ENCODE measurements at regions not wholly inside any gene's neighbourhood (a gene's known extent, or its start where the extent isn't known, plus 50 kb on each side); places are given as distances from the start of the nearest gene placed in this dataset.

DNA sequence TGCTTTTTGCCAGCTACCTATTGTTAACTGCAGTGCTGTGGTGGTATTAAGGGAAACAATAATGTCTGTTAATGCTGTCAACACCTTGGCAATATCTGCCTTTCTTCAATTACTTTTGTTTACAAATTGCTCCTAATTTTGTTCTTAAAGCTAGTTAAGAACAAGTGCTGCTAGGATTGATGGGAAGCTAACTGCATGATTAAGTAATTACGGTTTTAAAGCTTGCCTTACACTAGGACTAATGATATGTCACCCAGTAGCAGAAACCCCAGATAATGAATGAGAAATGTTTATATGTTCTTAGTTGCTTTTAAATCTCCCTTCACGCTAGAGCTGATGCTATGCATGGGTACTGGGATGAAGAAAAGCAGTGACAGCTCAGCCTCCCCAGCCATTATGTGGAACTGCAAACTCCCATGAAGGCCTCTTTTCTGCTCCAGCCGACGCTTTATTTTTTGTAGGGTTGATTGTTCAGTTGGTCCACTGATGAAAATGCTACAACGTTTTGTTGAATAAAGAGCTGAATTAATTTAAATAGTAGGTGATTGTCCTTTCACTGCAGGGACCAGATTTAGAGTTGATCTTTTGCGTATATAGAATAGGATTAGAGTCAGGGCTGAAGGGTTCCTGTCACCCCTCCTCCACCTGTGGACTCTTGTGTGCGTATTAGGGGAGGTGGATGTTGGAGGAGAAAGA lies 610.5 kb downstream of the TFAP2B start (continued):
- no peak for TF ChIP-seq NRF1 (conservative IDR thresholded peaks at IDR 0.05; ENCODE audit: low read depth, low read length)
- no peak for TF ChIP-seq ASH2L (IDR thresholded peaks at IDR 0.05; ENCODE audit: borderline replicate concordance, low read depth)
- TF ChIP-seq SMARCA5 (IDR thresholded peaks at IDR 0.05): no peak
- TF ChIP-seq RAD21 (IDR thresholded peaks at IDR 0.05; ENCODE audit: insufficient read depth, low read depth, low read length): no peak
- no peak for TF ChIP-seq FOXM1 (IDR thresholded peaks at IDR 0.05; ENCODE audit: low read depth, low read length)
- TF ChIP-seq CBX3 (IDR thresholded peaks at IDR 0.05; ENCODE audit: borderline replicate concordance, low read depth): no peak
- TF ChIP-seq, protein P1, sequence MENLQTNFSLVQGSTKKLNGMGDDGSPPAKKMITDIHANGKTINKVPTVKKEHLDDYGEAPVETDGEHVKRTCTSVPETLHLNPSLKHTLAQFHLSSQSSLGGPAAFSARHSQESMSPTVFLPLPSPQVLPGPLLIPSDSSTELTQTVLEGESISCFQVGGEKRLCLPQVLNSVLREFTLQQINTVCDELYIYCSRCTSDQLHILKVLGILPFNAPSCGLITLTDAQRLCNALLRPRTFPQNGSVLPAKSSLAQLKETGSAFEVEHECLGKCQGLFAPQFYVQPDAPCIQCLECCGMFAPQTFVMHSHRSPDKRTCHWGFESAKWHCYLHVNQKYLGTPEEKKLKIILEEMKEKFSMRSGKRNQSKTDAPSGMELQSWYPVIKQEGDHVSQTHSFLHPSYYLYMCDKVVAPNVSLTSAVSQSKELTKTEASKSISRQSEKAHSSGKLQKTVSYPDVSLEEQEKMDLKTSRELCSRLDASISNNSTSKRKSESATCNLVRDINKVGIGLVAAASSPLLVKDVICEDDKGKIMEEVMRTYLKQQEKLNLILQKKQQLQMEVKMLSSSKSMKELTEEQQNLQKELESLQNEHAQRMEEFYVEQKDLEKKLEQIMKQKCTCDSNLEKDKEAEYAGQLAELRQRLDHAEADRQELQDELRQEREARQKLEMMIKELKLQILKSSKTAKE (IDR thresholded peaks at IDR 0.05; ENCODE audit: low read depth, poor library complexity, severe bottlenecking): no peak
- TF ChIP-seq PAX5 (IDR thresholded peaks at IDR 0.05; ENCODE audit: borderline replicate concordance, low read depth, low read length): no peak
- no peak for TF ChIP-seq CHD4 (IDR thresholded peaks at IDR 0.05)

DNA sequence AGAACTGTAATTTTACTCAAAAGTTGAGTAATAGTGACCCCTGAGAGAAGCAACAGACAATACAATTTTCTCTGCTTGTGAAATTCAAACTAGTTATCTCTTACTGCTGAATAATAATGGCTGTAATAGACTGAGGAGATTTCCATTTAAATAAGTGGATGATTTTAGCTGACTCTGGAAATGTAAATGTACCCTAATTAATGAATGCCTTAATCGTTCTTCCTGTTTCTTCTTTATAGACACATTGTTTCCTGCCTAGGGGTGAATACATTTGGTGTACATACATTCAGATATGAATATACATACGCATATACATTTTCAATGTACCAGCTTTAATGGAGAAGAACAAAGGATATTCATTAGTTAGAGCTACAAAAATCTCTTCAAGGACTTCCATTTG lies 611.9 kb downstream of the TFAP2B start:
- H4K20me1 ChIP-seq (ENCODE audit: control insufficient read depth, insufficient read depth): no peaks in the 10 kb centered on the region
- in situ Hi-C loops (cut with MboI): no loop called here
- H3K27ac ChIP-seq (ENCODE audit: control insufficient read depth, insufficient read depth): no peak overlapping the region
- ChIA-PET RAD21 (ENCODE audit: unreplicated experiment) (no interaction called here), CTCF (no interaction called here), SMC1A (ENCODE audit: uncharacterized antibody, unreplicated experiment) (no interaction called here), POLR2A (no interaction called here)
- no peak overlapping the region for H3K4me2 ChIP-seq (ENCODE audit: control insufficient read depth, insufficient read depth)
- FAIRE-seq: no peak
- no peaks in the 10 kb centered on the region for H3K36me3 ChIP-seq (ENCODE audit: control insufficient read depth in 2 of 2, insufficient read depth in 2 of 2, low read length in 1 of 2)
- DNase-seq (ENCODE audit: low read depth, low spot score): no peak
- no peak overlapping the region for H3K9ac ChIP-seq (ENCODE audit: control insufficient read depth, insufficient read depth, low read length)
- no TSS peak for BruUV-seq (replicated peaks)
- no peak for ATAC-seq
- intact Hi-C loops (cut with micrococcal nuclease; ENCODE audit: unreplicated experiment): no loop called here
- H3K4me1 ChIP-seq (ENCODE audit: control insufficient read depth, insufficient read depth, low read length): no peaks in the 10 kb centered on the region
- no peak overlapping the region for H2AFZ ChIP-seq (ENCODE audit: control insufficient read depth, low read depth, low read length)
- no peaks in the 10 kb centered on the region for H3K79me2 ChIP-seq (ENCODE audit: control insufficient read depth, insufficient read depth, low read length)
- no peaks in the 10 kb centered on the region for H3K9me3 ChIP-seq (replicated peaks; ENCODE audit: control insufficient read depth, insufficient read depth, low read length)
- H3K4me3 ChIP-seq: no peak overlapping the region
- no peaks in the 10 kb centered on the region for H3K27me3 ChIP-seq (replicated peaks in 1 of 2; ENCODE audit: control insufficient read depth in 2 of 2, insufficient read depth in 2 of 2, low read length in 1 of 2)
- WGBS (ENCODE audit: insufficient coverage, insufficient replicate concordance, low lambda C conversion rate, missing lambda C conversion rate): 73% methylated on average over 2 of the region's 2 CpGs
- TF ChIP-seq ZNF384 (IDR thresholded peaks at IDR 0.05; ENCODE audit: borderline replicate concordance, low read depth, low read length) (no peak), LARP7 (IDR thresholded peaks at IDR 0.05) (no peak), KLF5 (IDR thresholded peaks at IDR 0.05; ENCODE audit: partially characterized antibody) (no peak), IKZF1 (conservative IDR thresholded peaks at IDR 0.05) (no peak), NR2F1 (conservative IDR thresholded peaks at IDR 0.05) (no peak), POLR2AphosphoS2 (IDR thresholded peaks at IDR 0.05; ENCODE audit: low read depth, low read length) (no peak), RBBP5 (conservative IDR thresholded peaks at IDR 0.05) (no peak), ETV6 (conservative IDR thresholded peaks at IDR 0.05 in 1 of 2, IDR thresholded peaks at IDR 0.05 in 1 of 2; ENCODE audit: borderline replicate concordance in 1 of 2, low read depth in 1 of 2) (no peak), BHLHE40 (IDR thresholded peaks at IDR 0.05; ENCODE audit: borderline replicate concordance in 1 of 2, low read depth in 2 of 2, low read length in 1 of 2) (no peak), HCFC1 (IDR thresholded peaks at IDR 0.05; ENCODE audit: low read length) (no peak)
- TF ChIP-seq, protein P2, sequence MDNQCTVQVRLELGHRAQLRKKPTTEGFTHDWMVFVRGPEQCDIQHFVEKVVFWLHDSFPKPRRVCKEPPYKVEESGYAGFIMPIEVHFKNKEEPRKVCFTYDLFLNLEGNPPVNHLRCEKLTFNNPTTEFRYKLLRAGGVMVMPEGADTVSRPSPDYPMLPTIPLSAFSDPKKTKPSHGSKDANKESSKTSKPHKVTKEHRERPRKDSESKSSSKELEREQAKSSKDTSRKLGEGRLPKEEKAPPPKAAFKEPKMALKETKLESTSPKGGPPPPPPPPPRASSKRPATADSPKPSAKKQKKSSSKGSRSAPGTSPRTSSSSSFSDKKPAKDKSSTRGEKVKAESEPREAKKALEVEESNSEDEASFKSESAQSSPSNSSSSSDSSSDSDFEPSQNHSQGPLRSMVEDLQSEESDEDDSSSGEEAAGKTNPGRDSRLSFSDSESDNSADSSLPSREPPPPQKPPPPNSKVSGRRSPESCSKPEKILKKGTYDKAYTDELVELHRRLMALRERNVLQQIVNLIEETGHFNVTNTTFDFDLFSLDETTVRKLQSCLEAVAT (IDR thresholded peaks at IDR 0.05): no peak

Data from GM12878 (cell line).